GM19372 (cell line): ENCODE measurements at regions not wholly inside any gene's neighbourhood (a gene's known extent, or its start where the extent isn't known, plus 50 kb on each side); places are given as distances from the start of the nearest gene placed in this dataset.

ENCODE experiments used
- ATAC-seq: cut with Tn5 transposase; IDR thresholded peaks from one replicate; pipeline ENCODE4 v1.9.1; 2021; ENCODE audit warnings: mild to moderate bottlenecking, low read depth, moderate library complexity; ENCODE audit not compliant: unreplicated experiment

GRCh38 chr7:35581605-35582210, 113.2 kb downstream of the HERPUD2 start:
- no peak for ATAC-seq

- ATAC-seq, result no peak
These were observed 118.8 kb downstream of the HERPUD2 start for GRCh38 chr7:35576031-35576573.

- ATAC-seq, result no peak
These were observed 123.2 kb downstream of the HERPUD2 start for GRCh38 chr7:35571611-35572240.

GRCh38 chr7:35570937-35571336, 124.0 kb downstream of the HERPUD2 start:
- ATAC-seq, result no peak

- ATAC-seq, result no peak
These were observed 129.0 kb downstream of the HERPUD2 start for GRCh38 chr7:35565927-35566326.

GRCh38 chr7:35558841-35559240, 136.1 kb downstream of the HERPUD2 start:
- no peak for ATAC-seq

GRCh38 chr7:35556515-35557471, 138.1 kb downstream of the HERPUD2 start:
- no peak for ATAC-seq

GRCh38 chr7:35555934-35556333, 139.0 kb downstream of the HERPUD2 start:
- ATAC-seq, result no peak

- ATAC-seq, result no peak
These were observed 139.5 kb downstream of the HERPUD2 start for GRCh38 chr7:35555386-35555785.

GRCh38 chr7:35553519-35553918, 141.4 kb downstream of the HERPUD2 start:
- ATAC-seq, result no peak

GRCh38 chr7:35552691-35553090, 142.2 kb downstream of the HERPUD2 start:
- no peak for ATAC-seq

- ATAC-seq, result no peak
These were observed 143.4 kb downstream of the HERPUD2 start for GRCh38 chr7:35551321-35552081.

- ATAC-seq, result no peak
These were observed 144.1 kb downstream of the HERPUD2 start for GRCh38 chr7:35550831-35551230.

- ATAC-seq, result no peak
These were observed 145.2 kb downstream of the HERPUD2 start for GRCh38 chr7:35549781-35550180.

GRCh38 chr7:35548291-35548690, 146.6 kb downstream of the HERPUD2 start:
- no peak for ATAC-seq

- no peak for ATAC-seq
These were observed 148.1 kb downstream of the HERPUD2 start for GRCh38 chr7:35546691-35547429.

GRCh38 chr7:35545831-35546230, 149.1 kb downstream of the HERPUD2 start:
- ATAC-seq, result no peak

- ATAC-seq, result no peak
These were observed 150.8 kb downstream of the HERPUD2 start for GRCh38 chr7:35544028-35544742.
